ENCODE measurements at regions not wholly inside any gene's neighbourhood (a gene's known extent, or its start where the extent isn't known, plus 50 kb on each side); places are given as distances from the start of the nearest gene placed in this dataset.

DNA sequence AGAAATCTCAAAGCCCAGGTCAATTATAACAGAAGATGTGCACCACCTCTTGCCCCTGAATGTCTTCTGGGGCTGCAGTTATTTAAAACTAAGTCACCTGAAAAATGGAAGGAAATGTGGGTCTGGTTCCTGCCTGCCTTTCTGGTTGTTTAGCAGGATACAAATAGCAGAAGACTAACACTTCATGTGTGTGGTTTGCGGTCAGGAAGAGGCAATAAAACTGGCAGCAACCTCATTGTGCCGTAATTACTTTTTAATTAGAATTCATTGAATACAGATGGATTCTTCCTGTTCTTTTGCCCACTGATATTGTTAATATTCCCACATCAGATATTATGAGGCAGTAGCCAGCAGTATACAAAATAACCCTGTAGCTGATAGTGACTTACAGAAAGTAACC is 345.7 kb downstream of the ZNF326 start:
- H3K4me1 Mint-ChIP-seq, result no peaks in the 10 kb centered on the region
- Histone ChIP-seq H3K18ac (ENCODE audit: insufficient read length, low read depth, low read length) (no peak overlapping the region), H2BK15ac (ENCODE audit: low read depth, low read length) (no peak overlapping the region), H2AK5ac (ENCODE audit: insufficient read length, low read length) (no peak overlapping the region), H3K4ac (ENCODE audit: low read depth, low read length) (no peak overlapping the region), H4K20me1 (ENCODE audit: control insufficient read depth, insufficient read depth, insufficient read length) (no peaks in the 10 kb centered on the region), H3K27ac (ENCODE audit: insufficient read length, low read depth, low read length) (no peak overlapping the region), H3K9ac (ENCODE audit: extremely low read depth, insufficient read length, low read length) (no peak overlapping the region), H4K91ac (ENCODE audit: insufficient read length, low read depth, low read length) (no peak overlapping the region), H3K4me2 (ENCODE audit: insufficient read depth, insufficient read length, low read length) (no peak overlapping the region), H2BK5ac (ENCODE audit: insufficient read length, low read length) (no peak overlapping the region), H4K8ac (replicated peaks; ENCODE audit: insufficient read length, low read depth, low read length) (no peak overlapping the region), H2BK20ac (ENCODE audit: low read depth, low read length, poor library complexity, severe bottlenecking) (no peak overlapping the region), H2AFZ (ENCODE audit: low read length) (no peak overlapping the region), H3K23me2 (ENCODE audit: insufficient read length, low read depth, low read length, poor library complexity, severe bottlenecking) (no peaks in the 10 kb centered on the region), H3T11ph (ENCODE audit: low read length) (no peak overlapping the region), H3K23ac (ENCODE audit: insufficient read length, low read depth, low read length) (no peak overlapping the region), H3K9me3 (ENCODE audit: control insufficient read depth, low read depth, low read length) (no peaks in the 10 kb centered on the region), H3K79me2 (ENCODE audit: insufficient read depth, low read length) (no peaks in the 10 kb centered on the region), H2BK120ac (ENCODE audit: low read depth, low read length, poor library complexity, severe bottlenecking) (no peak overlapping the region), H3K27me3 (ENCODE audit: insufficient read depth, low read length) (no peaks in the 10 kb centered on the region), H2BK12ac (ENCODE audit: insufficient read length, low read depth, low read length) (no peak overlapping the region), H4K5ac (ENCODE audit: insufficient read length, low read depth, low read length) (no peak overlapping the region), H3K79me1 (ENCODE audit: insufficient read depth, low read depth, low read length, poor library complexity, severe bottlenecking) (no peaks in the 10 kb centered on the region), H3K14ac (ENCODE audit: insufficient read depth, low read length) (no peak overlapping the region), H3K4me1 (ENCODE audit: insufficient read depth, low read length) (no peaks in the 10 kb centered on the region), H3K56ac (ENCODE audit: insufficient read length, low read depth, low read length) (no peak overlapping the region)
- no peak for DNase-seq
- no peaks in the 10 kb centered on the region for H3K36me3 Mint-ChIP-seq (ENCODE audit: insufficient read depth in 1 of 3, low read depth in 3 of 3)
- H3K4me3 Mint-ChIP-seq, result no peak overlapping the region
- H3K27ac Mint-ChIP-seq, result no peak overlapping the region
- H3K9me3 Mint-ChIP-seq, result no peaks in the 10 kb centered on the region
- TF ChIP-seq, protein P1, sequence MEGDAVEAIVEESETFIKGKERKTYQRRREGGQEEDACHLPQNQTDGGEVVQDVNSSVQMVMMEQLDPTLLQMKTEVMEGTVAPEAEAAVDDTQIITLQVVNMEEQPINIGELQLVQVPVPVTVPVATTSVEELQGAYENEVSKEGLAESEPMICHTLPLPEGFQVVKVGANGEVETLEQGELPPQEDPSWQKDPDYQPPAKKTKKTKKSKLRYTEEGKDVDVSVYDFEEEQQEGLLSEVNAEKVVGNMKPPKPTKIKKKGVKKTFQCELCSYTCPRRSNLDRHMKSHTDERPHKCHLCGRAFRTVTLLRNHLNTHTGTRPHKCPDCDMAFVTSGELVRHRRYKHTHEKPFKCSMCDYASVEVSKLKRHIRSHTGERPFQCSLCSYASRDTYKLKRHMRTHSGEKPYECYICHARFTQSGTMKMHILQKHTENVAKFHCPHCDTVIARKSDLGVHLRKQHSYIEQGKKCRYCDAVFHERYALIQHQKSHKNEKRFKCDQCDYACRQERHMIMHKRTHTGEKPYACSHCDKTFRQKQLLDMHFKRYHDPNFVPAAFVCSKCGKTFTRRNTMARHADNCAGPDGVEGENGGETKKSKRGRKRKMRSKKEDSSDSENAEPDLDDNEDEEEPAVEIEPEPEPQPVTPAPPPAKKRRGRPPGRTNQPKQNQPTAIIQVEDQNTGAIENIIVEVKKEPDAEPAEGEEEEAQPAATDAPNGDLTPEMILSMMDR (conservative IDR thresholded peaks at IDR 0.05), result no peak
- no peaks in the 10 kb centered on the region for H3K27me3 Mint-ChIP-seq (ENCODE audit: low read depth)
- WGBS (ENCODE audit: extremely low coverage, insufficient read length, low lambda C conversion rate), result no CpG with 5 or more reads among the region's 2 CpGs
